ENCODE measurements at regions not wholly inside any gene's neighbourhood (a gene's known extent, or its start where the extent isn't known, plus 50 kb on each side); places are given as distances from the start of the nearest gene placed in this dataset.

DNA sequence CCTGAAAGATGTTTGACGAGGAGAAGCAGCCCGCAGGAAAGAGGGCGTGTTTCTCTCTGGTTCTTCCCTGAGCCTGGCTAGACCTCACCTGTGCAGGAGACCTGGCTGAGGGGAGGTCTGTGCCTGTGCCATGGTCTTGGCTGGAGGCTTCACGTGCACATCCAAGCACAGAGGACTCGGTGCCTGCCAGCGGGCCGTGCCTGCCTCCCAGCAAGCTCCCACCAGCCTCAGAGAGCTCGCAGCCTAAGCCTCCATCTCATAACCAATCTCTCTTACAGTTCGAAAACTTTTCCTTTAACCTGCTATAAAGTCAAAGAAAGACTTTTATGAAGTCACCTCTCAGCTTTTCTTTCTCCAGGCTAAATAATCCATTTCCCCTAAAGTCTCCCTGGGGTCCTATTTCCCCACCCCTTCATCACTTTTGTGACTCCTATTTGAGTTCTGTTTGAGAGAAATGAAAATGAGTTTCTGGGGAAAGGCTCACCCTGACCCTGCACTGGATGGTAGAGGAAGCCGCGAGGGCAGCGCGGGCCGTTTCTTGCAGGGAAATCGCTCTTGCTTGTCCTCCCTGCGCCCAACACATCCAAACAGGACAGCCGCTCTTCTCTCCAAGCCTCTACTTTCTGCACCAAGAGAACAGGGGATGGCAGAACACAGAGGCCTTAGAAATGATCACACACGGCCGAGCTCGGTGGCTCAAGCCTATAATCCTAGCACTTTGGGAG, 521.0 kb downstream of the SOX11 start:
- no peak for DNase-seq

DNA sequence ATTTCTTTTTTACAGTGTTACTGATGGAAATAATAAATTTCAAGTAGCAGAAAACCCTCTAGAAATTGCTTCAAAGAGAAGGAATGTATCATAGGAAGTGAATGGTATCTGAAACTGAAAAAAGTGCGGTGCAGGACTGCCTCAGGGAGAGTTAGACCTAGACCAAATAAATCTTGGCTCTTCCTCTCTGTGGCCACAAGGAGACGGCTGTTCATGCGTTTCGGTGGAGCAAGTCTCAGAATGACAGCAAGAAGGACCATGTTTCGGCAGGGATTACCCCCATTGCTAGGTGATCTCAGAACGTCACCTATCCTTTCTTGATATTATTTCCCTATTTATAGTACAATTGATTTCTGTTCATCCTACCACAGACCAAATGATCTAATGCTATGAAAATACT, 522.3 kb downstream of the SOX11 start:
- no peak for DNase-seq

DNA sequence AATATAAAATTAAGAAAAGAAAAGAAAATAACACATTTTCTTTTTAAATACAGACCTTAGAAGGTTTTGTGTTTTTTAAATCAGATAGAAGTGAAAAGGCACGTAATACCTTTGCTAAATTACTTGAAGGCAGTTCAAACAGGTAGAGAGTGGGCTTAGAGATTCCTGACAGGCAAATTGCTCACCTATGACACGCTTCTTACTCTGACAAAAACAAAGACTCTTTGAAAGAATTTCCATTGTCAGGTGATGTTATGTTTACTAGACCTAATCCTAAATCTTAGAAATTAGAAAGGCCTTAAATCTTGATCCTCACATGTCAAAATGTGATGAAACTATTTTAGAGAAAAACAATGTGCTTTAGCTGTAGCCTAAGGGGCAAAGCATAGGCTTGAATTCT, 522.9 kb downstream of the SOX11 start:
- DNase-seq: no peak

DNA sequence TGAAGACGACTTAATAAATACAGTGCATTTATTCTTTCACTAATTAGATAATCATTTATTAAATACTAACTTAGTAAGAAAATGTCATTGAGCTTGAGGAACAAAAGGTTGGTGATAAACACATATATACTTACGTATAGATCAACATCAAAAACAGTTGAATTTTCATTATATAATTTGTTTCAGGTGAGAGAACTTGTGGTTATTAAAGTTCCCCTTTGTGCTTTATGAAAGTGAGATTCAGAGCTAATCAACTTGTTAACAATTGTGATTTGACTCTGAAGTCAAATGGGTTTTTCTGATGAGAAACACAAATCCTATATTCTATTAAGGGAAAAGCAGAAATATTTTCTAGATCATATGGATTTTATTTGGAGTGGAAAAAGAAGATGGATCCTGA, 524.0 kb downstream of the SOX11 start:
- no peak for DNase-seq

DNA sequence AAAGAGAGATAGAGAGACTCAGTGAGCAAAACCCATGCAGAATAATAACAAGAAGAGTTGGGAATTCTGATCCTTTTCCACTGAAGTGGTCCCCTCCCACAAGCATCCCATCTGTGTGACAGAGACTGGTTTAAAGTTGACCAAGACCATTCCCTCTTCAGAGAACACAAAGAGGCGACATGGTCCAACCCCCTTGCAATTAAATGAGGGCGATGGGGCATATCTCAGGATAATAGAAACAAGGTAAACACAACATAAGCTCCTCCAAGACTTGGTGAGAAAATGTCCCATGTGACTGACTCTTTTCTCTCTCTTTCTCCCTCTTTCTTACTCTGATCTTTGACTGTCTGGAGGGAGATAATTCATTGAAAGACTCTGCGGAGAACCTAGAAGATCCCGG, 526.7 kb downstream of the SOX11 start:
- DNase-seq: no peak

DNA sequence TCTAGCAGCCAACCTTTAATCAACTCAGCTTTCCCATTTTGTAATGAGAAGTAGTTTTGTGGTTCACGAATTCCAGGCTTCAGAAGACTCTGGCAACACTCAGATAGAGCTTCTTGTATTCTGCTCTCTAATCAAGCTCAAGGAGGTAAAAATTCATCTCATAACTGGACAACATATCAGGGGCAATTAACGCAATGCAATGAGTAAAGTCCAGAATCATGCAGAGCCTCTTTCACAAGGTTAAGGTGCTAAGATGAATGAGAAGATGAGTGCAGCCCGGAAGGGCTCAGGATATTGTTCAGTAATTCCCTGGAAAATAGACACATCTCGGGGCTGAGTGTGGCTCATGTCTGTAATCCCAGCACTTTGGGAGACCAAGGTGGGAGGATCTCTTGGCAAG, 527.7 kb downstream of the SOX11 start:
- no peak for DNase-seq

DNA sequence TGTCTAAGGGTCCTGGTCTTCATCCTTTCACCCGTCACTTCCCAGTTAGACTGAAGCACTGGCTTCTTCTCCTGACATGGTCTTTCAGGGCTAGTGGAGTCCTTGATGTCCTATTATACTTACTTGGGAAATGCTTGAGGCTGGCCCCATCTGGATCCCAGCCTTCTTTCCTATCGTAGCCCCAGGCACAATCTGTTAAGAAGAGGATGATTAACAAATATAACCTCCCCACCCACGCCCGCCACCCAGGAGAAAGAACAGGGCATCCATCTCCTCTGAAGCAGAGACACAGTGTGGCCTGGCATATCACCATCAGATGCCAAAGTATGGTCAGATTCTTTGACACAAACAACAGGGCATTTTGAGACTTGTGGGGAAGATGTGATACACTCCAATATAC, 530.1 kb downstream of the SOX11 start:
- no peak for DNase-seq

DNA sequence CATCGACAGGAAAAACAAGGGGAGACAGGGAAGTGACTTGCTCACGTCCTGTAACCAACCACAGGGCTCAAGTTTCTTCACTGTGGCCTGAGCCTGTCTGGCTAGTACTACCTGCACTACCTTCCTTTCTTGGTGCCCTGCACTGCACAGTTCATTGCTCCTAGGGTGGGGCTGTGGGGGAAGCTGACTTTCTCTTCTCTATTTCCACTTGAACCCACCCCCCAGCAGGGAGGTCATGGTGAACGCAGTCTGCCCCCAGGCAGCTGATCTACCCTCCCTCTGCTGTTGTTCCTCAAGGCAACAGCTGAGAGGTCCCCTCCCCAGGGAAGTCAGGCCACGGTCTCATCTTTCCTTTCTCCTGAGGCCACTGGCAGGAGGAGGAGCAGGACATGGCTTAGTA, 532.1 kb downstream of the SOX11 start:
- no peak for DNase-seq

DNA sequence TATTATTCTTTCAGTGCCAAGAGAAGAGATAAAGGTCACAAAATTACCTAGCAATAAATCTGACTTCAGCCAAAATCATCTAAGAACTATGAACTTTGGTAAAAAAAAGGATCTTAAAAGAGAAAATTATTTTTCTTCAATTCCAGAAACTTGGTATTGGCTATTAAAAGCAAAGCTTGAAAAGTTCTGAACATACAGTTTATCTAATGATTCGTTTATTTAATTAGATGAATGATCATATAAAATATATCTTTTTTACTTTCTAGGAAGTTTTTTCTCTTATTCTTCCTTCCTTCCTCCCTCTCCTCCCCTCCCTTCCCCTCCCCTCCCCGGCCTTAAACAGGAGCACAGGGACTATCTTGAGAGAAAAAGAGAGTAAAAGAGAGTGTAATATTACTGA, 536.1 kb downstream of the SOX11 start:
- no peak for DNase-seq

DNA sequence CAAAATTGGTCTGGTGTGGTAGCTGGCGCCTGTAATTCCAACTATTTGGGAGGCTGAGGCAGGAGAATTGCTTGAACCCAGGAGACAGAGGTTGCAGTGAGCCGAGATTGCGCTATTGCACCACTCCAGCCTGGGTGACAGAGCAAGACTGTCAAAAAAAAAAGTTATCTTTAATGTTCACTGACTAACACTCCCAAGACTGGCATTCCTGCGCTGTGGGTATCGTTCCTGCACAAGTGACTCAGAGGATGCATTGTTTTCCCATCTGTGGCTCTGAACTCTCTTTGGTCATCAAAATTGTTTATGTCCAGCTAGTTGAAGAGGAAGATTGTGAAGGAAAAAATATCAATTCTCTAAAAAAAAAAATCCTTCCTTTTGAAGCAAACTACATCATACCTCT, 539.0 kb downstream of the SOX11 start:
- DNase-seq: no peak

DNA sequence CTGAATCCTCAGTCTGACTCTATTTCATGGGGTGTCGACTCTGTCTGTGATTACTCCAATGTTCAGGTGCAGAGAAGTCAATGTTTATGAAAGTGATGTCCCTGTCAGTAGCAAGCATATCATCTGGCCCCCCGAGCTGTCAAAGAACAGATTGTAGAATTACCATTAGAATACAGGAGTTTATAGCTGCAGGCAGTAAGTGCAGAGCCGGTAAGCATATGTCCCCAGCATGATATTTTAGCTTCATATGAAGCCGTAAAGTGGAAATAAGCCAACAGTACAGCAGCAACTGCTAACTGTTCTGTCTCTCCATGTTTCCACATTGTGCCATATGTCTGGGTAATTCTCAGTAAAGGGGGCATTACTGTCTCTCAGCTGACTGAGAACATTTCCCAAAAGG, 541.8 kb downstream of the SOX11 start:
- DNase-seq: no peak

DNA sequence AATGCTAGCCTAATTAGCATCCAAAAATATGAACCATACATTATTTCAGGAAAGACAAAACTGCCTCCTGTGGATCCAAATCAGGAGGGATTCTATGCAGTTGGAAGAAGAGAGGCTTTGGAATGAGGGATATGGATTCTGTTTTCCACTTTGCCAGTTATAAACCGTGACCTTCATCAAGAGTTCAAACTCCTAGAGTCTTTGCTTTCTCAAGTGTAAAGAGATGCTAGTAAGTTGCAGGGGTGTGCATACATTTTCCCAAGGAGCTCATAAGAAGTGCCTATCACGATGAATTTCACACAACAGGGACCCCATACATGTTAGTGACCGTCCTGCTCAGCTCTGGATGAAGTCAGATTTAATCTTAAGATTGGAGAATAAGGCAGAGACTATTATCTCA, 542.5 kb downstream of the SOX11 start:
- DNase-seq: no peak

DNA sequence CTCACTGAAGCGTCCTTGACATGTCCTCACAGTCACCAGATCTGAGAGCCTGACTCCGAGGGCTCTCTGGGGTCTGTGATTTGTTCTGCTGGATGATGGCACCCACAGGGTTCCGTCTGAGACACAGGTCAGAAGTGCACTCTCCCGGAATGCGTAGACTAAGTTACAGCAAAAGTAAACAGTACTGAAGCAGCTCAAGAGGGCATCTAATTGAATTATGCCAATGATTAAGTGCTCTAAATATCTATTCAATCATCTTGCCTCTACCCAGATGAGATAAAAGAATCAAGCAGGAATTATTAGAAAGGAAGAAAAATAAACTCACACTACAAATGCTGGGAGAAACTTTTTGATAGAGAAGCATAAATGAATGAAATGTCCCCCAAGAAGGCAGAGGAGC, 544.1 kb downstream of the SOX11 start:
- no peak for DNase-seq

DNA sequence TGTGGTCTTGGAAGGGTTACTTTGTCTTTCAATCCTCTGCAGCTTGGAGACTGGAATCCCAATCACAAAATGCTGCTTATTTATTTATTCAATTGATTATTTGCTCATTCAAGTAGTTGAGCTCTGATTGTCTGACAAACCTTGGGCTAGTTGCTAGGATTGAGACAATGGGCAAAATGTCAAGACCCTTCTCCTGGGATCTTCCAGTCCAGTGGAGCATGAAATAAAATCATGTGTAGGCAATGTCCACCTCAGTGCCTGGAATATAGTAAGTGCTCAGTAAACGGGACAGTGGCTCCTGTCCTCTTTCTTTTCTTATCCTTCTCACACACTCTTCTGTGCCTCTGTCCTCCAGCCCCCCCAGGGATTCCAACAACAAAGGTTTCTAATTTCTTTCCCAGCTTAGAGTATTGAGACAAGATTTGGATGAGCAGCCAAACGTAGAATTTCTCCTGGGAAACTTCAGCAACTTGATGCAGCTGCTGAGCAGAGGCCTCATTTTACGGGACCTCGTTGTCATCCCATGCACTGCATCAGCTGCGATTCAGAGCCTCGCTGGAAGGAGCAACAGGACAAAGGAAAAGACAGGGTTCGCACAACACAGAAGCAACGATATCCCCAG, 545.0 kb downstream of the SOX11 start:
- DNase-seq: no peak

DNA sequence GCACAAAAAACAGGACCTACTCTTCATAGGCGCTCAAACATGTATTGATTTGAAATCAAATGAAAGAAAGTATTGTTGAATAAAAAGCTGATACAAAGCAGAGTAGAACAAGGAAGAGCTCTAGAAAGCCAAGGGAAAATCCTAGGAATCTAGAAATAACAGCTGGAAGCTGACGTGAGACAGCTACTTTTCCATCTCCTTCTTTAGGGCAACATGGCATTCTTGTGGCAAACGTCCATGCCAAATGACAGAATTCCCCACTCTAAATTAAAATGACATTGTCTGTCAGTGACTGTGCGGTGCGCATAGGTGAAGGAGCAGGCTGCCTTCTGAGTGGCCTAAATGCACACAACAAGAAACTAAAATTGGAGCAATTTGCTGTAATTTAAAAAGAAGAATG, 557.4 kb downstream of the SOX11 start:
- no peak for DNase-seq

DNA sequence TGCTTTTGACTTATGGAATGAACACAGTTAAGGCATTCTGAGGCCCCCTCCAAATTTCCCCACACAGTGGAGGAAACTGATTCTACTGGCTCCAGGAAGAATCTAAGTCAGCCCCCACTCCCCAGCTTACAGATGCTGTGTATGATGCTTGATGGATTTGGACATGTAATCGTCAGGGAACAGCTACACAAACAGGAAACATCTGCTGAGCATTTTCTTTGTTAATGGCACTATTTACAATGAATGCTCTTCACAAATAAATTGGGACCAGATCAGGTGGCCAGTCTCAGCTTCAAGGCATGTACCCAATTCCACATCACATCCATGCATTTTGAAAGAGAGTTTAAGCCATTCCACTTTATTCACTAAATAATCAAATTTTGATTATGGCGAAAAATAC, 562.3 kb downstream of the SOX11 start:
- no peak for DNase-seq

DNA sequence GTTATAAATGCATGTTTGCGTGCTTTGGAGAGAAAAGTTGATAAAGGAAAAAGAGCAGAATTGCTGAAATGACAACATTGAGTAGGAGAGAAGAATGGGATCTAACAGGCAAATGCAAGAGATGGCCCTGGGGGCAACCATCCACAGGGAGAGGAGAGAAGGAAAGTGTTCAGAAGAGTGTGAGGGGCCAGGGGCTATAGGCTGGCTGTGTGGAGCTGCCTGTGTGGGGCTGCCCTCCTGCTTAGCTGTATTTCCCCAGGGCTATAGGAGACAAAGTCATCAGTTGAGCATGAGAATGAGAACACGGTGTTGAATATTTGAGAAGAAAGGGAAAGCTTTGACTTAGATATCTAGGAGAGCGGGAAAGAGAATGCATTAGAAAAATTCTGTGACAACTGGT, 572.0 kb downstream of the SOX11 start:
- no peak for DNase-seq

DNA sequence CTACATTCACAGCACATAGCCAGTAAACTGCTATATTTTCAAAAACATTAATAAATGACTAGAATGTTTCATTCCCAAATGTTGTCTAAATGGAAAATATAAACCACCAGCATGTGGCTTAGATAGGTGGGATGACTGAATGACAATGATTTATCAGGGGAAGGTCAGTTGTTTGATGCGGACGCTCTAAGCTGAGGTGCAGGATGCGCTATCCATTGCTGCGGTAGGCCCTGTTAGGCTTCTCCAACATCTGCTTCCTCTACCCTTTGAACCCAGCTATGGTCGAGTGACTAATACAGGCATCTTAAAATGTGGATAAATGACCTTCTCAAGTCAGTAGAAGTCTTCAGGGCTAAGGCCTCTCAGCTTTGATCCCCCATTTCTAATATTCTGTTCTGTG, 584.2 kb downstream of the CMPK2 start:
- no peak for DNase-seq

DNA sequence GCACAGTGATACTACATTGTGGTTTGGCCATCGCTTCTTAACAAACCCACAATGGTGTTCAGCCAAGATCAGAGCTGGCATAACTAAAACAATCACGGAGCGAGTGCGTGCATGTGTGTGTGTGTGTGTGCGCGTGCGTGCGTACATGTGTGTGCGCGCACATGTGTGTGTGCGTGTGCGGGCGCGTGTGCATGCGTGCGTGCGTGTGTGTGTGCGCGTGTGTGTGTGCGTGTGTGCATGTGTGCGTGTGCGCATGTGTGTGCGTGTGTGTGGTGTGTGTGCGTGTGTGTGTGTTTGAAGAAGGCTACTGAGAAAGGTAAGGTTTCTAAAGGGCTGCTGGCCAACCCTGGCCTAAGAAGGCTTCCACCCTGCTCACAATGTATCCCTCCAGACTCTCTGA, 582.4 kb downstream of the CMPK2 start:
- DNase-seq: no peak

DNA sequence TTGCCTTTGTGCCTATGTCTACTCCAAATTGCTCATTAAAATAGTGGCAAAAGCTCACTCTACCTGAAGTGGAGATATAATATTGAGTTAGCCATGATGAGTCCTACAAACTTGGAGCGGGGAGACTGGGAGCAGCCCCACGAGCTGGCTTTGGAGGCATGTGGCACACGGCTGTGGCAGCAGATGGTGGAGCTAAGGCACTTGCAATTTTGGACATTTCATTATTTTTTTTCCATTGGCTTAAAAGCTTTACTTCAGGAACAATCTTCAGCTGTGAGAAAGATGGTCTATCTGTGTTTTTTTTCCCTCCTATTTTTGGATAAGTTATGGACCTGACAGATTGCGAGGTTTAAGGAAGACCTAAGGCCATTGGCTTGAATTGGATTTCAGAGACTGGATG, 578.3 kb downstream of the CMPK2 start:
- DNase-seq: no peak

DNA sequence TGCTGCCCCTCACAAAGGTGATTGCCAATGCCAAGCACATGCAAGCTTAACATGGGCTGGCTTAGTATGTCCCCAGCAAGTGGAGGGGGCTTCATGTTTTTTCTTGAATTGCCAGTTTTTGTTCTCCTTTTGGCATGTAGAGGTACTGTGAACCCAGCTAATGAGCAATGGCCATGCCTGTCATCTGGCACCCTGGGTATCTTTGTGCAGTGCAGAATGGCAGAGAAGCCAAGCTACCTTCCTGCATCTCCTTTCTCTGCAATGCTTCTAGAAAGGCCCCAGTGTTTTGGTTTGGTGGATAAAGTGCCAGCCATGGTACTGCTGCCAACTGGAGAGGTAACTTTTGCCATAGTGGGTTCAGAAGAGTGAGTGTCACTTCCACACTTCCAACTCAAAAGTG, 576.9 kb downstream of the CMPK2 start:
- no peak for DNase-seq

DNA sequence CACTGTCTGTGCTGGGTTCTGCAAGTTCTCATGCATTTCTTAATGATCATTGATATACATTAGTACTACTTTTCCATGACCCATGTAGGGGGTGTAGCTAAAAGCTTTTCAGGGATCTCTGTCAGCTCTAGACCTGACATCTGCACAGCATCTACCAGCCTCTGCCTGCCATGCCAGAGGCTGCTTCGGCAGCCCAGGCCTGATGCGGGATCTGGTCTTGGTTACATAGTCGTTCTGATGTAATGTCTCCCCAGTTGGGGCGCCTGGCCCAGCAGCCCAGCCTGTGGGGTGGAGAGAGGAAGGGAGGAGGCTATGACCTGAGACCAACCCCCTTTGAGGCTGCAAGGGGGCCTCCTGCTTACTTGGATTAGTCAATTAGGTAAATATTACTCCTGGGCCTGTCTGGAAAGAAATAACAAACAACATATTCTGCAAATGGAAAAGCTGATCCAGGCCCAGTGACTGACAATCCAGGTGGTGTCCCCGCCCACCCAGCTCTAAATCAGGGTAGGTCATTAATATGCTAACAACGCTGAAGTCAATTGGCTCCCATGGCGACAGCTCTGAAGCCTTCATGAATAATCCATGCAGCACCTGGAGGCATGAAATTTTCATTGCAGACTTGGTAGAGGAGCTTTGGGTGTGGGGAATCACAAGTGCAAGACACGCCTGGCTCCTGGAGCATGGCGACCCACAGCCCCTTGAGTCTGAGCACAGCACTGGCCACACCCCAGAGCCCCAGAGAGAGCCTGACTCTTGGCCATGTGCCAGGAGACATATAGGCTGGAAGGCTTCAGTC, 575.3 kb downstream of the CMPK2 start:
- no peak for DNase-seq

DNA sequence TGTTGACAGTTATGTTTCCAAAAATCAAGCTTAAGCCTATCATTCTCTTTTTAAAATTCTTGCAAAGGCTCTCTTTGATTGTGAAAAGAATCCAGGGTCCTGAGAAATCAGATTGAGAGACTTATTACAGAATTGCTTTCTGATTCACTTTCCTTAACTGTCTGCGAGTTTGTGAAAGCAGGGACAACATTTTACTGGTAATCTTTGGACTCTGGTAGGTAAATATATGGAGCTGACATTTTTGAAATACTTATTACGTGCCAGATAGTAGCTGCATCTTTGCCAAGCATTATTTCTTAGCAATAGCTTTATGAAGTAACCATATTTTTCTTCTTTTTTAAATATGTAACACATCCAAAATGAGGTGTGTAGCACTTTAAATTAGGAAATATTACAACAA, 570.9 kb downstream of the CMPK2 start:
- DNase-seq: no peak

DNA sequence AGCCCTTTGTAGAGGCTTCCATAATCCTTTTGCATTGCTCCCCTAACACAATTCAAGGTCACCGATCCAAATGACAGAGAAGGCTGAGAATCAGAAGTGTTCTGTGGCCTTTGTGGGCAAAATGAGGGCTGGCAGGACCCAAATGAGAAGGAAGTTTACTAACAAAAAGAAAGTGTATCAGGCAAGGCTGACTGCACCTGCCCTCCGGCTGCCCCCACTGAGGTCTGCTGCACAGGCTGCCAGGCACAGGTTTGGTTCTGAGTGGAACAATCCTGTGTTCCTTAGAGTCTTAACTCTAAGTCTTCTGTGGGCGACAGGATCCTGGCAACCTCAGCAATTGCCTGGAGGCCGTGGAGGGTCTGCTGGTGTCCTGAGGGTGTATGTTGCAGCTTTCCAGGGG, 568.5 kb downstream of the CMPK2 start:
- DNase-seq: no peak

Measured in activated CD8-positive, alpha-beta memory T cell treated with anti-CD3 and anti-CD28 coated beads for 24 hours (primary cell).